HG03432 (cell line): ENCODE measurements at regions not wholly inside any gene's neighbourhood (a gene's known extent, or its start where the extent isn't known, plus 50 kb on each side); places are given as distances from the start of the nearest gene placed in this dataset.

ENCODE experiments used
- ATAC-seq: cut with Tn5 transposase; IDR thresholded peaks from one replicate; pipeline ENCODE4 v1.9.1; 2021; ENCODE audit warnings: mild to moderate bottlenecking, moderate library complexity; ENCODE audit not compliant: unreplicated experiment

DNA sequence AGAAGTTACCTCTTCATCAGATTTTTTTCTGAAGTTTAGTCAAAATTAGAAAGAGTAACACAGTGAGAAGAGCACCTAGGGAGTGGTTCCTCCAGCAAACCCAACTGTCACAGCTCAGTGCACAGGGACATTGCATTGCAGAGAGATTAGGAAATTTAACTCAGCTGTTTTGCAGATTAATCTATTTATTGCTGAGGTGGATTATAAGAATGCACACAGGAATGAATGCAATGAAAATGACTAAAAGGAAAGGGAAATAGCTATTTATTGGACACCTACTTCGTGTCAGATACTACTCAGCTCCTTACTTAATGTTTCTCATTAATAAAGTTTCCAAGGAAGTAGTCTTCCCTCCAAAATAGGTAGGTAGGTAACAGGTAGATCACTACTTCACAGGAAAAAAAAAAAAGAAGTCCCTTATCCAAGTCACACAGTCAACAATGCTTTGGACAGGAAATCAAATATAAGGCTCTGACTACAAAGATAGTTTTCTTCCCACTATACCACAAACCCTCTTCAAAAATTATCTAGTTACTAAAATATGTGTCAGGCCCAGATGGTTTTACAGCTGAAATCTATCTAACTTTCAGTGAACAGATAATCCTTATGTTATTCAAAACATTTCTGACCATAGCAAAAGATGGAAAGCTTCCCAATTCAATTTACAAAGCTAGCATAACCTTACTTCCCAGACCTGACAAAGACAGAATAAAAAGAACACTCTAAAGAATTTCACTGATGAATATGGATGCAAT, 442.2 kb upstream of the MPDZ start:
- ATAC-seq: no peak

DNA sequence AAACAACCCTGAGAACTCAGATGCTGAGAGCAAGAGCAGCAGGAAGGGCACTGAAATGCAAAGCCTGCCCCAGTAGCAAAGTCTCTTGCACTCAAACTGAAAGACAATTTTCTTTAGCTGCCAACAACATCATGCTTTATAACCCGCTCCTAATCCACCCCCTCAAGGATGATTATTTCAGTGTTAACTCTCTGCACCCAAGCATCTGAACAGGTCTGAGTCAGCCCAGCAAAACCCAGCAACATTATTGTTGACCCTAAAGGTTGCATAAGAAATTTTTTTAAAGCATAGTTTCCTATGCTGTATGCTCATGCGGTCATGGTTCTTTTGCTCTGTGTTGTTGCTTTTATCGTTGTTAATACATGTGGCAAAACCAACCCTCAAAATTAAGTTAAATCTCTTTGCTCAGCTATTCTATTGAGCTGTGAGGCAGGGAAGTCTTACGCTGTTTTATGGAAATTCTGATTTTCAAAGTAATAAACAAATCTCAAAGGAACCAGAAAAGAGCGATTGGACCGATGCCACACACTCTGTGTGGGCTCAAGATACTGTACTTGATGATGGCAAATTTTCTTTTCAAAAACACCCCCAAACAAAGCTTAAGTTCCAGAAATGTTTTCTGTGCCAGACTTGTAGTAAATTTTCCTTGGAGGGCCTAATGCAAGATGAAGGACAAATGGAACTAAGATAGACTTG, 440.6 kb upstream of the MPDZ start:
- no peak for ATAC-seq

DNA sequence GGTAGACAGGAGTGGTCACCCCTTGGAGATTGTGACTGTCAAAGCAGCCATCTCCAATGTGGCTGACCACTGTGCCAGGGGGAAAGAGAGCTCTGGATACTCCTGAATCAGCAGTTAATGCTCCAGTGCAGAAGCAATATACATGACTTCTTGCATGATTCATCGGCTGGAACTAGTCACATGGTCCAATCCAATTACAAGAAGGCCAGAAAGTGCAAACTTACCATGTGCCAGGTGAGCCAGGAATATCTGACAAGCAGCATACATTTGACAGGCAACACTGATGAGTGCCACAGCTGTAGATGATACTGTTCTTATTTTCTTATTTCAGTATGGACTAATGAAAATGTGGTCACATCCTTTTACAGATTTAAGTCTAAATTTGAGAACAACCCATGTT, 440.0 kb upstream of the MPDZ start:
- no peak for ATAC-seq

DNA sequence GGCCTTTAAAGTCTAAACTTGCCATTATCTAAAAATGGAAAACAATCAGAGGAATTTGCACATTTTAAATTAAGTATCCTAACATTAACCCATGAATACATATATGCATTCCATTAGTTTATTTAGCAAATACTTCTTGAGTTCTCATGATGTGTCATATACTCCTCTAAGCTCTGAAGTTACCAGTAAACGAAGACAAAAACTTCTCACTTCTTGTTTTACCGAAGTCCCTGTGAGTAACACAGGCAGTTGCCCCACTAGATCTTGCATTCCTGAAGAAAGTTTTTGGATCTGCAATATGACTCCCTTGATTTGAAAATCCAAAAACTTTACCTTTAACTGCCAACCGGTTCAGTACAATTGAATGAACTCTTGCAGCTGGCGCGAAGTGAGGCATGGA, 439.0 kb upstream of the MPDZ start:
- no peak for ATAC-seq

DNA sequence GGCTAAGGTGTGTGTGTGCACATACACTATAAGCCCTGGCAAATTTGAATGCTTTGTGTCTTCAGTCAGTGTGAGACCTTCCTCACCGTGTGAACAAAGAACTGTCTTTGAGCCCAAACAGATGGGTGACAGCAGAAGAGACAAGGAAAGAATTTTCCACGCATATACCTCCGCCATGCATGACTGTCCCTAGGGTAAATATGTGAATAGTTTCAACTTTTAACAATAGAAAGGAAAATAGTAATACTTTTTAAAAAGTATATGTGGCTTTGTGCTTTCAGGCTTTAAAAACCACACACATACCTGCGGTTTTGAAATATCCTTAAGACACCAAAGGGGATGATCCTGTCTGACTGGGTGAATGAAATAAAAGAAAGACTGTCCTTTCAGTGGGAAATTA, 438.6 kb upstream of the MPDZ start:
- no peak for ATAC-seq

DNA sequence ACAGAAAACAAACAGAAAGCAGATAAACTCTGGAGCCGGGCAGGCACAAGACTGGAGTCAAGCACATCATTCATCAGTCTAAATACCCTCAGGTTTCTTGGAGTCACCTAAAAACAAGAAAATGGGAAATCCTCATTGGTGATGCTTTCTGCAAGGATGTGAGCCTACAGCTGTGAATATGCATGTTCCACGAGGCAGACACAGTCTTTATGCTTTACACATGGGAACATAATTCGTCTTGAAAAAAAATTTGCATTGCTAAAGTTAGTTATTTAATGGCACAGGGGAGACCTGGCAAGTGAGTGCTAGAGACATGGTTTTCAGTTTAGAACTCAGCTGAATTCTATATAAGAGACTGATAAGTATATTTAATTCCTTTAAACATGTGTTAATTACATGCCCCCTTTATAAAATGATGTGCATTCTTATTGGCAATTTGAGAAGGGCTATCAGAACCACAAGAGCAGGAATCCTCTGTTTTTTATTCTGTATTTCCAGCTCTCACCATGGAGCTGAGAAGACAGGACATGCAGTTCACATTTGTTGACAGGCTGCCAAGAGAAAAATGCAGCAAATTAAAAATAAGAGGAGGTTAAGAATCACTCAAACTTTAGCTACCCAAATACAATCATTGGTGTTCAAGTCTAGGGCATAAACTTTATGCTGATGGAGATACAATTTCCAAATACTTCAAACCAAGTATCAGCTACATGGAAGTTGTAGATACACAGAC, 438.0 kb upstream of the MPDZ start:
- no peak for ATAC-seq

DNA sequence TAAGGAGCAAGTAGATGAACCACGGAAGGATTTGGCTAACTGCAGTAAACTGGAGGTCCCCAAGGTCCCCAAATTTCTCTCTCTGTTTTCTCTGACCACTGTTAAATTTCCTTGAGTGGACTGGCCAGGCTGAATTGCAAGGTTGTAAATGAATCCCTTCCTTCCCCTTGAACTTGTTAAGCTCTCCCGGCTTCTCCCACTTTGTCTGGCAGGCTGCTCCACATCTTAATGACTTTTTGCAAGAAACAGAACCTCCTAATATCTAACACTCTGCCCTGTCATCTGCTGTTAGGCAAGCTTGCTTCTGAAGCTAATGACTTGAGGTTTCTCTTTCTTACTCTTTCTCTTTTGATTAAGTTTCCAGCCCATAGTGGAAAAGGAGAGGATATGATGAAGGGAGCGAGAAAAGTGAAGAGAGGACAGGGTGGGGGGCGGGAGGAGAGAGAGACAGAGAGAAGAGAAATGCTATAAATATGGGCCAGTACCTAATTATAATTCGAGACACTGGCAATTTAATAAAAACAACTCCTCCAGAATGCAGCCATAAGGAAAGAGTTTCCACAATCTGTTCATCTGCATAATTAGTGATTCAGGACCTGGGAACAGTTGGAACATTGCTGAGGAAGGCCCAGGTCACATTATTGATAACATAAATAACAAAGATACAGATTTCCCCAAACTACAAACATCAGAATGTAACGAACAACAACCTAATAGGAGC, 437.3 kb upstream of the MPDZ start:
- ATAC-seq: no peak

DNA sequence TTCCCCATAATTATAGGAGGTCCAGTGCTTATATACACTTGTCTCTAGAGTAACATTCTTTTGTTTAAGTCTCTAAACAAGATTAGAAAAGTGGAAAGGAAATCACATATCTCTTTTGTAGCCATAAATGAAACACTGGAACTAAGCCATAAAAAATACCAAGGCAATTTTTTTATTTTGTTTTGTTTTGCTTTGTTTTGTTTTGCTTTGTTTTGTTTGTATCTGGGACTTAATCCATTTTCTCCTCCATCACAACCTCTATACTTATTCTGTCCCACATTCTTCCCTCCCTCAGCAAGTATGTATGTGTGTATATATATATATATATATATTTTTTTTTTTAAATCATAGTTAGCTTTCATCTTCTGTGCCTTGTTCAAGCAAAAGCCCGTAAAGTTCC, 436.6 kb upstream of the MPDZ start:
- ATAC-seq: no peak

DNA sequence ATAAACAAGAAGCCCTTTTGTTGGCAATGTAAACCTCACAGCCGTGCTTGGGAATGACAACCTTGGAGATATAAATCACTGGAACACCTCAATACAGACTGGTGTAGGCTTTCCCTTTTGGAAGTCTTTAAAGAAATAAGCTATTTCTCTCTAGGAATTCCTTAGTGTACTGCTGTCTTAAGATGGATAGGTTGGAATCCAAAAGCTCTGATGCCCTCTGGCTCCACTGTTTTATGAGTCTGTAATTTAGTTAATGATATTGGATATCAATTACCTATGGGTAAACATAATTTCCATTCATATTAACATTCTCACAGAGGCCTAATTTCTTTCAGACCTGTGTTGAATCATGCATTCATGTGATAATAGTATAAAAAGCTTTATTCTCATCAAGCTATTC, 435.9 kb upstream of the MPDZ start:
- ATAC-seq: no peak

DNA sequence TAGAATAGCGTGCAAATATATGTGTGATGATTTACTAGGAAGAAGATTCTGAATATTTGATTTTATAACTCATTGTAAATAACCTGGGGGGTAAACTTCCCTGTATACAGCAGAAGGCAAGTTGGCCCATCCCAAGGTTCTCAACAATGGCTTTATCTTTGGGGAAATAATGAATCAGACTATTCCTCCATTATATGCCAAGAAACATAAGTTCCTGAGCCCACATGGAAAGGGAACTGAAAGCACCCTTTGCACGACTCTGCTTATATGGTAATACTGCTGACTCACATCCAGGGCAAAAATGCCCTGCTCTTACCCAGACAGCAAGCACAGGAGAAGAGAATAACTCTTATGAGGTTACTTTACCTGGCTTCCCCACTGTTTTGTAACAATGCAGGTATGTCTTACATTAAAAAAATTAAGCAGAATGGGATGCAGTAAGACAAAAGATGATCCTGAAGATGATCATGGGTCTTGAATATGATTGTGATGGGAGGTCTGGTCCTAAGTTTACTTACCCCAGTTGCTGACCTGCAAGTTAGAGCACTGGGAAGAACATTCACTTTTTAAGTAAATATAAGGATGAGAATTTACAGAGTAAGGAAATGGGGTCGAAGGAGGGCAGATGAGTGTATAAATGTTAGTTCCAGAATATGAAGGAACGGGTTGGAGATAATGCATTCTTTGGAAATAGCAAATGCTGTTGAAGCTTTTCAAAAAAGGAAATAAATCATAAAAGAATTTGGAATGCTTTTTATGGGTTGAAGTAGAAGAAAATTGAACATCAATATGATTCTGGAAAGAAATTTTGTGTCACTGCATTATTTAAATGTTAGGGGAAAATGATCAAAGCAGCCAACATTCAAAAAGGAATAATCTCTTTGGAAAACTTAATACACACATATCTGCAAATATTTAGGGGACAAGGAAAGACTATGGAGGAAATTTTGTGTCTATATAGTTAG, 428.4 kb upstream of the MPDZ start:
- ATAC-seq: peak; percentile 62

DNA sequence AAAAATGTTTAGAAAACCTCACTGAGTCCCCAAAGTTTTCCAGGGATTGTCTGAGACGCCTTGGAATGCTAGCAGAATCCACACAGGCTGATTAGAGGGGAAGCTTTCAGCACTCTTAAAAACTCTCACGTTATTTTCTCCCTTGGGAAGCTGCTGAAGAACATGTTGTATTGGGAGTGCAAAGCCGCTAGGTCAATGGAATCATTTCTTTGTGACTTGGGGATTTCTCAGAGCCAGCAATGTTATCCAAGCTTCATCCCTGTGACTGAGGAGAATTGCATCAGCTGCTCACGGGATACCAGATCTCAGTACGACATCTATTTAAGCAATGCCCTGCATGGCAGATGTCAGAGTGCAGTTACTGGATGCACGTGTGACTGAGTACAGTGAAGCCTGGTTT, 426.4 kb upstream of the MPDZ start:
- ATAC-seq: no peak

DNA sequence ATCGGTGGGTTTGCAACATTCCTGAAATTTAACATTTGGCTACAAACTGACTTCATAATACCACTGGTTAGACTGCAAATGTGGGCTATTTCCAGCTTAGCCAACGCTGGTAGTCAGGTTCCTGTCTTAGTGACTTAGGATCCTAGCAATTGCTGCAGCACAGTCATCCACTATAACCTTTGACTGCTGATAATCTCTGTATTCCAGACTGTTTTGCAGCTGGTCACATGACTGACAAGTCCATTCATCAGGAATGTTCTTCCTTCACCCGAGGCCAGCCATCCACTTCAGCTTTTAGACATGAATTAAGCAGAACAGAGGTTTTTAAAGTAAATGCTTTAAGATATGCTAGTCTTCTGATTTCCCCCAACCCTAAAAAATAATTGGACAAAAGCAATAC, 425.9 kb upstream of the MPDZ start:
- no peak for ATAC-seq

DNA sequence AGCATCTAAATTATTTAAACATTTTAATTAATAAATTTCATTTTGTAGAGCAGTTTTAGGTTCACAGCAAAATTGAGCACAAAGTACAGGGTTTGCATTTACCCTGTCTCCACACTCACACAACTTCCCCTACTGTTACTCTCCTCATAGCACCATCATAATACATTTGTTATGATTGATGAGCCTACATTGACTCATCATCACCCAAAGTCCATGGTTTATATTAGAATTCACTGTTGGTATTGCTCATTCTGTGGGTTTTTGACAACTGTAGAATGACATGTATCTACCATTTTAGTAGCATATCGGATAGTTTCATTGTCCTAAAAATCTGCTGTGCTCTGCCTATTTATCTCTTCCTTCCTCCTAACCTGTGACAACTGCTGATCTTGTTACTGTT, 411.1 kb upstream of the MPDZ start:
- no peak for ATAC-seq

DNA sequence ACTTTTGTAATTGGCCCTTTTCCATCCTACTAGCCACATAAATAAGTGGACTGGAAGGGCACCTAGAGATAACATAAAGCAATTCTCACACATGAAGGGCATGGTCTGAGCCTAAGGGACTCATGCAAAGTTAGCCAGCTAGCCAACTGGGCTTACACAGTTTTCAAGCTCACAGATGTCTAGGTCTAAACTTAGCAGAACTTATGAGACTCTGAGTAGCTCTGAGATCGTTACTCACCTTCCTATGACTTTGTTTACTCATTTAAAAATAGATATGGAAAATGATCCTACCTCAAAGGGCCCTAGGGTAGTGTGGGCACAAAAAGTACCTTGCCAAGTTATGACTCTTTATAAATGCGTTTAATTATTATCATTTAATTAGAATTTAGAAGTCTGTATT, 410.4 kb upstream of the MPDZ start:
- ATAC-seq: no peak

DNA sequence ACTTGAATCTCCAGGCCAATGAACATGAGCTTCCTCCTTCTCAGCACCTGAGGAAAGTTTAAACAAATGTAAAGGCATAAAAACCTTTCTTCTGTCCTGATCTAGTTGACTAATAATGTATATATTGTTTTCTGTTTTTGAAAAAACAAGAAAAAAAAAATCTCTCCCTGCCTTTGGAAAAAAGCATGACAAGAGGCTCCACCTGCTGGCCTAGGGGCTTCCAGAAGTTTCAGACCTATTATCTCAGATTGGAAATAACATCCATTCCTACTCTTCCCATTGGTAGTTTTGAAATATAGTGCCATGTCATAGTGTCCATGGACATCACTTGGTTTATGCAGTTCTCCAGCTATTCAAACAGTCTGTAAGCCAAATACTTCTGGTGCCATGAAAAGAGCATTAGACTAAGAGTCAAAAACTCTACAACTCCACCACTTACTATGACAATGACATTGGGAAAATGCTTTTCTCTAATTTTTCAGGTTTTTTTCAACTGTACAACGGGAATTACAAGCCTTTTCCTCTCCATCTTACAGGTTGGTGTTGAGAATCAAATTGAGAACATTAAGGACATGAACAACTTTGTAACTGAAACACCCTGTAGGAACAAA, 409.6 kb upstream of the MPDZ start:
- ATAC-seq: no peak

DNA sequence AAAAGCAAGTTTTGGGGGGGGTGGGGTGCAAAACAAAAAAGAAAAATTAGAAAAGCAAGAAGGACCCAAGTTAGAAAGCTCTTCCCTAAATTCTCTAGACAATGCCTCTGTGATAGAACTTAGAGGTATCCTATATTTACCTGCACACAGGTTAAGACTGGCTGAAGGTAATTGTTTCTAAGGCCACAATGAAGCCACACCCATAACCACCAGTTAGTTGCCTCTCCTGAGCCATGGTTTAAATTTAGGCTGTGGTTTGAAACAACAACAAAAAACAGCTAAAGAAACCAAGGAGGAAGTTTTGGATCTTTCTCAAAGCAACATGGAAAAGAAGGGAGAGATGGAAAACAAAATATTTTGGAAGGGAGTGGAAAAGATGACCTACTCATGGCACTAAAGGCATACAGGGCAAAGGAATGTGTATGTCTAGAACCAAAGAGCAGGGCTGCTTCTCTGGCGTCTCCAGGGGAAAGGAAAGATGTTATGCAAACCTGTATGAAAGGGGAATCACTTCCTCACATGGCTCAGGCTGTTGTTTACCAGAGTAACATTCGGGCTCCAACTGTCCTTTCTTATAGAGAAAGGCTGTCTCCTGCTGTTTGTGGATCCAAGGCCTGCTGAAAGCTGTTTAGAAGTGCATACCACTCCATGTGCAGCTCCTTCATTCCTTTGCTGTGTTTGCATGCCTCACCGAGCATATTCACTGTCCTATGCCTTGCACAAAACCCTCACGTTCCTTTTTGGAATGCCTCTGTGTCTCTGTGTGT, 408.9 kb upstream of the MPDZ start:
- ATAC-seq: no peak

DNA sequence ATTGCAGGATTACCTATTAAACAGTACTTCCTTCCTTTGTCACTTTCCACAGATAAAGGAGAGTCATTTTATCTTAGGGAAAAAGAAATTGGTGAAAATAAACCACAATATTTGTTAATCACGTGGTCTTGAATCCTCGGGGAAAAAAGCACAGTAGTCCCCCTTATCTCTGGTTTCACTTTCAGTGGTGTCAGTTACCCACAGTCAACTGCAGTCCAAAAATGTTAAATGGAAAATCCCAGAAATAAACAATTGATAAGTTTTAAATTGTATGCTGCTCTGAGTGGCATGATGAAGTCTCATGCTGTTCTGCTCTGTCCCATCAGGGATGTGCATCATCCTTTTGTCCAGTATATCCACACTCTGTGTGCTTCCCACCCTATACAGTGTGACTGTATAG, 405.2 kb upstream of the MPDZ start:
- no peak for ATAC-seq

DNA sequence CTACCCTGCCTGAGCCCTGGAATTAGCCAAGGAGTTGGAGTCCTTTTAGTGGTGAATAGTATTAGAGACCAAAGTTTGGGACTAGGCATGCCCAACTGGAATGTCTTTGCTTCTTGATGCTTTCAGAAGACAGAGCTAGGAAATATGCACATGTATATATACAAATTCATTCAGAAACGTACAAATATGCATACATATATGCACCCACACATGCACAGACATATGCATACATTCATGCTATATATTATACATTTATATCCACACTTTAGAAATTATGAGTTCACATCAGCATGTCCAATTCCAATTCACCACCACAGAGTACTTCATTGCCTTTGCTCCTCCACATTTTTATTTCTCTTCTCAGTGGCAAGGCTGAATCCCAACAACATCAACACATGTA, 398.3 kb upstream of the MPDZ start:
- no peak for ATAC-seq

DNA sequence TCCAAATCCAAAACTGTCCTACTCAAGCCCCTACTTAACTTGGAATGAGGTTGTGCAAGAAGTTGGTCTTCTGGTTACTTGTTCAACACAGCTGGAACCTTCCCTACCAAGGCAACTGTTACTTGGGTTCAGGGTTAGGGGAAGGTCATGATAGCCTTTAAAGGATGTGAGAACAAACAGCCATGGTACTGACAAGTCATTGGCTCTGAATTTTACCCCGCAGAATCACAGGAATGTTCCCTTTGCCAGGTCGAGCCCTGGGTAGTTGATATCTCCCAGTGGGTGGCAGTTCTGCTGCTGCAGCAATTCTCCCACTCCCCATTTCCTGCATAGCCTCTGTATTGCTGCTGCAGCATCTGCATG, 396.1 kb upstream of the MPDZ start:
- no peak for ATAC-seq
